ENCODE measurements at regions not wholly inside any gene's neighbourhood (a gene's known extent, or its start where the extent isn't known, plus 50 kb on each side); places are given as distances from the start of the nearest gene placed in this dataset.

DNA sequence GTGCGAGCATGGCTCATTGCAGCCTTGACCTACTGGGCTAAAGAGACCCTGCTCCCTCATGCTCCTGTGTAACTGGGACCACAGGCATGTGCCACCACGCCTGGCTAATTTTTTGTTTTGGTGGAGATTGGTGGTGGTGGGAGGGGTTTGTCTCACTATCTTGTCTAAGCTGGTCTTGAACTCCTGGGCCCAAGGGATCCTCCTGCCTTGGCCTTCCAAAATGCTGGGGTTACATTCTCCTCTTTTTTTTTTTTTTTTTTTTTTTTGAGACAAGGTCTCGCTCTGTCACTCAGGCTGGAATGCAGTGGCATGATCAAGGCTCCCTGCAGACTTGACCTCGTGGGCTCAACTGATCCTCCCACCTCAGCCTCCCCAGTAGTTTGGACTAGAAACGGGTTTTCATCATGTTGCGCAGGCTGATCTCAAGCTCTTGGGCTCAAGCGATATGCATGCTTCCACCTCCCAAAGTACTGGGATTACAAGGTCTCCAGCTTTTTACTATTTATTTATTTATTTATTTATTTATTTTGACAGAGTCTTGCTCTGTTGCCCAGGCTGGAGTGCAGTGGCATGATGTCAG, 238.3 kb downstream of the MYCN start:
- H3K4me3 ChIP-seq (ENCODE audit: low read depth, low read length) = no peak overlapping the region
- no peak for DNase-seq (ENCODE audit: low read depth)
- TF ChIP-seq MYC (IDR thresholded peaks at IDR 0.05; ENCODE audit: low read depth, low read length) (no peak), CTCF (IDR thresholded peaks at IDR 0.05; ENCODE audit: low read depth, low read length) (no peak), MAX (IDR thresholded peaks at IDR 0.05; ENCODE audit: low read depth, low read length) (no peak), POLR2A (IDR thresholded peaks at IDR 0.05; ENCODE audit: extremely low read depth, insufficient read length) (no peak)

DNA sequence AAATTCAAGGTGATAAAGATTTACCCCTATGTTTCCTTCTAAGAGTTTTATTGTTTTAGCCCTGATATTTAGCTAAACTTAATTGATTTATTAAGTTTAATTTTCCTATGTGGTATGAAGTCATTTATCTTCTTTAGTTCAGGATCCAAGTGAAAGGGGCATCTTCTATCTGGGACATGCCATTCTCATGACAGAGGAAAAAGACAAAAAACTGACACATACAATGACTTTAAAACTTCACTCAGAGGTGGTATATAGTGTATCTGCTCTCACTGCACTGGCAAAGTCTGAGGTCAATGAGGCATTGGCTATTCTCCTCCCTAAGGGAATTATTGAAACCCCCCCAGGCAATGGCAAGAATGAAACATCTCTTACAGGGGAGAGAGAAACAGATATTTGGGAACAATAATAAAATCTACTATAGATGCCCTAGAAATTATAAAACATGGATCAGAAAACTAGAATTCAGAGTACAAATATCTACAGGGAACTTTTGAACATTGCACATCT, 237.4 kb downstream of the MYCN start:
- no peak overlapping the region for H3K4me3 ChIP-seq (ENCODE audit: low read depth, low read length)
- DNase-seq (ENCODE audit: low read depth) = no peak
- TF ChIP-seq POLR2A (IDR thresholded peaks at IDR 0.05; ENCODE audit: extremely low read depth, insufficient read length) (no peak), CTCF (IDR thresholded peaks at IDR 0.05; ENCODE audit: low read depth, low read length) (no peak), MAX (IDR thresholded peaks at IDR 0.05; ENCODE audit: low read depth, low read length) (no peak), MYC (IDR thresholded peaks at IDR 0.05; ENCODE audit: low read depth, low read length) (no peak)

DNA sequence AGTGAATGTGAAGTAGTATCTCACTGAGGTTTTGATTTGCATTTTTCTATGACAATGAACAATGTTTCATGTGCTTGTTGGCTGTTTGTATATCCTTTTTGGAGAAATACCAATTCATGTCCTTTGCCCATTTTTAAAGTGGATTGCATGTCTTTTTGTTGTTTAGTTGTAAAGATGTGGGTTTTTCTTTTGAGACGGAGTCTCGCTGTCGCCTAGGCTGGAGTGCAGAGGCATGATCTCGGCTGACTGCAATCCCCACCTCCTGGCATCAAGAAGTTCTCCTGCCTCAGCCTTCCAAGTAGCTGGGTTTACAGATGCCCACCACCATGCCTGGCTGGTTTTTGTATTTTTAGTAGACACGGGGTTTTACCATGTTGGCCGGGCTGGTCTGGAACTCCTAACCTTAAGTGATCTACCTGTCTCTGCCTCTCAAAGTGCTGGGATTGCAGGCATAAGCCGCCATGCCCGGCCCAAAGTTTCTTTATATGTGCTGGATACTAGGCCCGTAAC, 236.7 kb downstream of the MYCN start:
- TF ChIP-seq MAX (IDR thresholded peaks at IDR 0.05; ENCODE audit: low read depth, low read length) (no peak), CTCF (IDR thresholded peaks at IDR 0.05; ENCODE audit: low read depth, low read length) (no peak), MYC (IDR thresholded peaks at IDR 0.05; ENCODE audit: low read depth, low read length) (no peak)
- no peak overlapping the region for H3K4me3 ChIP-seq (ENCODE audit: low read depth, low read length)
- DNase-seq (ENCODE audit: low read depth) = no peak

GRCh38 chr2:16175247-16175825, 235.0 kb downstream of the MYCN start:
- DNase-seq (ENCODE audit: low read depth) = no peak
- H3K4me3 ChIP-seq (ENCODE audit: low read depth, low read length) = no peak overlapping the region
- TF ChIP-seq CTCF (IDR thresholded peaks at IDR 0.05; ENCODE audit: low read depth, low read length) (no peak), MAX (IDR thresholded peaks at IDR 0.05; ENCODE audit: low read depth, low read length) (no peak), POLR2A (IDR thresholded peaks at IDR 0.05; ENCODE audit: extremely low read depth, insufficient read length) (no peak), MYC (IDR thresholded peaks at IDR 0.05; ENCODE audit: low read depth, low read length) (no peak)

DNA sequence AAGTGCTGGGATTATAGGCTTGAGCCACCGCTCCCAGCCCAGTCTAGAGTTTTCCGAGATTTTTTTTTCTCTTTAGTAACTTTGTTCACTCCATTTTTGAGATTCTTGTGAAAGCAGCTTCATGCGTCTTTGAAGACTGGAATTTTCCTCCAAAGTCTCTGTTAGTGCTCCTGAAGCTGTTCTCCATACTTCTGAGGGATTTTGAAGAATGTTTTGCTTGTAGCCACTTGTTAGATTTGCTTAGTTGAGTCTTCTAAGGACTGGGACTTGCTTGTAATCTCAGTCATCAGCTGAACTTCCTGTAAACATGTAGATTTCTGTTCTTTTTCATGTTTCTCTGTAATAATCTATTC, 234.3 kb downstream of the MYCN start:
- H3K4me3 ChIP-seq (ENCODE audit: low read depth, low read length) = no peak overlapping the region
- no peak for TF ChIP-seq MAX (IDR thresholded peaks at IDR 0.05; ENCODE audit: low read depth, low read length)
- no peak for TF ChIP-seq POLR2A (IDR thresholded peaks at IDR 0.05; ENCODE audit: extremely low read depth, insufficient read length)
- no peak for TF ChIP-seq MYC (IDR thresholded peaks at IDR 0.05; ENCODE audit: low read depth, low read length)
- TF ChIP-seq CTCF (IDR thresholded peaks at IDR 0.05; ENCODE audit: low read depth, low read length) = no peak
- DNase-seq (ENCODE audit: low read depth) = no peak

All from NB4 (cell line).